GM12878 (cell line): ENCODE measurements at regions not wholly inside any gene's neighbourhood (a gene's known extent, or its start where the extent isn't known, plus 50 kb on each side); places are given as distances from the start of the nearest gene placed in this dataset.

ENCODE experiments used
- ATAC-seq: fragments of 200-7000 bp; cut with Tn5 transposase; 3 replicates; pipeline ENCODE4 v1.9.1; 2020; ENCODE audit warnings: mild to moderate bottlenecking, moderate library complexity
- BruUV-seq: library from RNA; stranded (reverse); fragments of 400-500 nt; replicated peaks from 2 replicates; lab custom pipeline; 2021; lab: Mats Ljungman, UMichigan
- CTCF ChIA-PET: fragments of 300-600 bp; sonication (Branson Sonifier 250); formaldehyde crosslinking; extraction: SDS; loops from one replicate; lab custom pipeline; 2021; ENCODE audit warnings: inconsistent platforms; lab: Yijun Ruan, JAX
- POLR2A ChIA-PET: fragments of 350-600 bp; formaldehyde crosslinking; extraction: SDS; loops from one replicate; lab custom pipeline; 2021; ENCODE audit warnings: inconsistent platforms; lab: Charles Lee
- RAD21 ChIA-PET: fragments of 300-600 bp; sonication (Branson Sonifier 250); formaldehyde crosslinking; loops from one replicate; lab custom pipeline; 2023; ENCODE audit warnings: antibody characterized with exemption; ENCODE audit not compliant: unreplicated experiment; lab: Charles Lee
- SMC1A ChIA-PET: fragments of 300-600 bp; sonication (Branson Sonifier 250); formaldehyde crosslinking; loops from one replicate; lab custom pipeline; 2023; ENCODE audit not compliant: unreplicated experiment, uncharacterized antibody; lab: Charles Lee
- DNase-seq: peaks from one replicate; pipeline ENCODE4 v3.0.0-alpha.2; 2011; ENCODE audit warnings: low read depth, low spot score
- FAIRE-seq: peaks from 3 replicates; lab custom pipeline; 2011; peaks lifted over from hg19 to GRCh38; lab: Jason Lieb, UNC
- H2AFZ ChIP-seq: 2 replicates; pipeline ENCODE4 v1.6.0; 2011; ENCODE audit warnings: low read depth, low read length, control low read depth; ENCODE audit not compliant: control insufficient read depth
- H3K27ac ChIP-seq: 2 replicates; pipeline ENCODE4 v1.5.1; 2011; ENCODE audit warnings: control low read depth; ENCODE audit not compliant: control insufficient read depth, insufficient read depth
- H3K27me3 ChIP-seq, 2 experiments: replicated peaks in 1 of 2; 2 replicates each; pipeline versions ENCODE4 v1.6.0 to v1.6.1; 2011; ENCODE audit warnings: low read length in 1 of 2; ENCODE audit not compliant: control insufficient read depth in 2 of 2, insufficient read depth in 2 of 2
- H3K36me3 ChIP-seq, 2 experiments: 2 replicates each; pipeline ENCODE4 v1.5.1; 2011; ENCODE audit warnings: low read length in 1 of 2; ENCODE audit not compliant: control insufficient read depth in 2 of 2, insufficient read depth in 2 of 2
- H3K4me1 ChIP-seq: 2 replicates; pipeline ENCODE4 v1.6.1; 2011; ENCODE audit warnings: mild to moderate bottlenecking, low read length, moderate library complexity, mixed read lengths; ENCODE audit not compliant: control insufficient read depth, insufficient read depth
- H3K4me2 ChIP-seq: 2 replicates; pipeline ENCODE4 v1.6.0; 2011; ENCODE audit warnings: control low read depth; ENCODE audit not compliant: control insufficient read depth, insufficient read depth
- H3K4me3 ChIP-seq: fragments of 200-600 bp; sonication (generic); 2 replicates; pipeline ENCODE4 v1.5.1; 2016
- H3K79me2 ChIP-seq: 2 replicates; pipeline ENCODE4 v1.6.0; 2011; ENCODE audit warnings: low read length; ENCODE audit not compliant: control insufficient read depth, insufficient read depth
- H3K9ac ChIP-seq: 2 replicates; pipeline ENCODE4 v1.8.0; 2011; ENCODE audit warnings: low read length, control low read depth, mixed read lengths; ENCODE audit not compliant: control insufficient read depth, insufficient read depth
- H3K9me3 ChIP-seq: replicated peaks from 3 replicates; pipeline ENCODE4 v1.5.1; 2011; ENCODE audit warnings: mild to moderate bottlenecking, low read length; ENCODE audit not compliant: control insufficient read depth, insufficient read depth
- H4K20me1 ChIP-seq: 2 replicates; pipeline ENCODE4 v1.6.0; 2011; ENCODE audit not compliant: control insufficient read depth, insufficient read depth
- CBX5 ChIP-seq: sonication (generic); IDR thresholded peaks from 2 replicates; pipeline ENCODE4 v1.6.1; 2016; ENCODE audit warnings: low read depth, moderate library complexity, mild to moderate bottlenecking, inconsistent platforms
- HCFC1 ChIP-seq: fragments of 150-350 bp; IDR thresholded peaks from 2 replicates; pipeline ENCODE4 v1.6.1; 2014; ENCODE audit warnings: low read length
- KAT2A ChIP-seq: conservative IDR thresholded peaks from 2 replicates; pipeline ENCODE4 v1.6.1; 2011; ENCODE audit warnings: low read depth, low read length; ENCODE audit not compliant: control insufficient read depth
- PAX8 ChIP-seq: fragments of 450-650 bp; IDR thresholded peaks from 2 replicates; pipeline ENCODE4 v1.6.1; 2017; ENCODE audit warnings: mild to moderate bottlenecking, moderate library complexity
- RAD21 ChIP-seq: IDR thresholded peaks from 2 replicates; pipeline ENCODE4 v1.6.1; 2011; ENCODE audit warnings: mild to moderate bottlenecking, low read depth, low read length, moderate library complexity; ENCODE audit not compliant: insufficient read depth
- RB1 ChIP-seq: fragments of 450-650 bp; formaldehyde crosslinking; IDR thresholded peaks from 2 replicates; pipeline ENCODE4 v1.6.1; 2017; ENCODE audit warnings: mild to moderate bottlenecking, borderline replicate concordance
- SMC3 ChIP-seq: IDR thresholded peaks from 2 replicates; pipeline ENCODE4 v1.6.1; 2011; ENCODE audit warnings: low read length, improper control_type of control experiment, borderline replicate concordance
- USF2 ChIP-seq: IDR thresholded peaks from 2 replicates; pipeline ENCODE4 v1.6.1; 2011; ENCODE audit warnings: low read depth, low read length, improper control_type of control experiment, borderline replicate concordance
- ZBTB40 ChIP-seq: fragments of 450-650 bp; IDR thresholded peaks from 2 replicates; pipeline ENCODE4 v1.6.1; 2016; ENCODE audit warnings: mild to moderate bottlenecking, moderate library complexity, borderline replicate concordance
- WGBS: methylation state at CpG from one replicate; pipeline ENCODE4 v1.1.6; 2016; ENCODE audit warnings: low lambda C conversion rate; ENCODE audit not compliant: insufficient replicate concordance, insufficient coverage; ENCODE audit errors: missing lambda C conversion rate; 5-methylcytosine and 5-hydroxymethylcytosine counted together
- in situ Hi-C: fragments of 300-500 bp; cut with MboI; formaldehyde crosslinking; loops from 9 replicates; pipeline ENCODE4 v1.14.3; 2018; ENCODE audit warnings: mixed read lengths
- intact Hi-C: fragments of 100-400 bp; cut with micrococcal nuclease; formaldehyde crosslinking; loops from one replicate; pipeline ENCODE4 v1.14.2; 2022; ENCODE audit not compliant: unreplicated experiment

GRCh38 chr2:20942646-20943125, 101.2 kb downstream of the APOB start:
- RAD21 ChIA-PET: no interaction called here
- H3K4me1 ChIP-seq: no peaks in the 10 kb centered on the region
- H4K20me1 ChIP-seq: no peaks in the 10 kb centered on the region
- no peak overlapping the region for H3K27ac ChIP-seq
- DNase-seq (no peak), FAIRE-seq (no peak)
- no peak for TF ChIP-seq HCFC1
- TF ChIP-seq CBX5: no peak
- TF ChIP-seq RB1: no peak
- no peak for TF ChIP-seq SMC3
- TF ChIP-seq, all 136 proteins: peak for 0
- ChIA-PET SMC1A (no interaction called here), CTCF (interaction anchor here (0.6 kb wide), 1 partner anchor 532 kb away, joined by 3 read pairs; no protein-coding TSS in a partner anchor), POLR2A (no interaction called here)
- in situ Hi-C loops (no loop called here), intact Hi-C loops (no loop called here)
- 13% methylated on average over 5 of the region's 5 CpGs for WGBS
- H3K9ac ChIP-seq: no peak overlapping the region
- H3K36me3 ChIP-seq: no peaks in the 10 kb centered on the region
- no TSS peak for BruUV-seq
- no peak for ATAC-seq
- no peak overlapping the region for H3K4me2 ChIP-seq
- H3K4me3 ChIP-seq: no peak overlapping the region
- H3K79me2 ChIP-seq: no peaks in the 10 kb centered on the region
- H3K27me3 ChIP-seq: peaks cover 0 to 5% of the 10 kb centered on the region in 2 experiments; a peak in 1 of 4 replicates
- no peaks in the 10 kb centered on the region for H3K9me3 ChIP-seq
- H2AFZ ChIP-seq: no peak overlapping the region

GRCh38 chr2:20940856-20941255, 103.0 kb downstream of the APOB start:
- no peaks in the 10 kb centered on the region for H3K9me3 ChIP-seq
- ChIA-PET POLR2A (no interaction called here), CTCF (interaction anchor here (1.3 kb wide), 1 partner anchor 9 kb away, joined by 3 read pairs; no protein-coding TSS in a partner anchor), RAD21 (no interaction called here), SMC1A (interaction anchor here (0.6 kb wide), 1 partner anchor 497 kb away, joined by 3 read pairs; no protein-coding TSS in a partner anchor)
- no peak overlapping the region for H3K27ac ChIP-seq
- no peak for ATAC-seq
- no peaks in the 10 kb centered on the region for H4K20me1 ChIP-seq
- H3K4me2 ChIP-seq: no peak overlapping the region
- no peak overlapping the region for H3K4me3 ChIP-seq
- no peaks in the 10 kb centered on the region for H3K79me2 ChIP-seq
- no peaks in the 10 kb centered on the region for H3K36me3 ChIP-seq
- intact Hi-C loops (no loop called here), in situ Hi-C loops (no loop called here)
- no peak for DNase-seq
- WGBS: 31% methylated on average over 7 of the region's 7 CpGs
- no peak overlapping the region for H3K9ac ChIP-seq
- no peaks in the 10 kb centered on the region for H3K4me1 ChIP-seq
- FAIRE-seq: no peak
- H3K27me3 ChIP-seq: peaks cover 2 to 5% of the 10 kb centered on the region in 2 experiments; a peak in 2 of 4 replicates
- H2AFZ ChIP-seq: no peak overlapping the region
- no TSS peak for BruUV-seq
- no peak for TF ChIP-seq KAT2A
- no peak for TF ChIP-seq USF2
- TF ChIP-seq ZBTB40: no peak
- TF ChIP-seq SMC3: no peak
- TF ChIP-seq PAX8: no peak
- TF ChIP-seq RAD21: no peak
